BE2C (cell line): ENCODE measurements at regions not wholly inside any gene's neighbourhood (a gene's known extent, or its start where the extent isn't known, plus 50 kb on each side); places are given as distances from the start of the nearest gene placed in this dataset.

Experiments
- DNase-seq: peaks from one replicate; pipeline ENCODE4 v3.0.0-alpha.2; 2020
- H3K27me3 ChIP-seq: fragments of 250-450 bp; sonication (Bioruptor Pico); 2 replicates; pipeline ENCODE4 v1.5.1; 2020; ENCODE audit warnings: mild to moderate bottlenecking
- H3K36me3 ChIP-seq: fragments of 250-450 bp; sonication (Bioruptor Pico); 2 replicates; pipeline ENCODE4 v1.5.1; 2020; ENCODE audit warnings: mild to moderate bottlenecking
- H3K4me1 ChIP-seq: fragments of 250-450 bp; sonication (Bioruptor Pico); 2 replicates; pipeline ENCODE4 v1.5.1; 2020
- H3K4me3 ChIP-seq: 2 replicates; pipeline ENCODE4 v1.5.1; 2011; ENCODE audit warnings: low read depth, low read length
- H3K9me3 ChIP-seq: fragments of 250-450 bp; sonication (Bioruptor Pico); 2 replicates; pipeline ENCODE4 v1.5.1; 2020
- CTCF ChIP-seq: IDR thresholded peaks from 2 replicates; pipeline ENCODE4 v1.5.1; 2012; ENCODE audit warnings: mild to moderate bottlenecking, low read depth, low read length

- Histone ChIP-seq H3K4me1 (peaks cover 26% of the 10 kb centered on the region), H3K4me3 (no peak overlapping the region), H3K36me3 (no peaks in the 10 kb centered on the region), H3K27me3 (no peaks in the 10 kb centered on the region), H3K9me3 (no peaks in the 10 kb centered on the region)
- TF ChIP-seq CTCF: no peak
- DNase-seq: no peak
Observed at GRCh38 chr5:117299224-117299935, 724.8 kb upstream of the SEMA6A start.

GRCh38 chr5:117296872-117297271 lies 722.2 kb upstream of the SEMA6A start:
- no peaks in the 10 kb centered on the region for H3K36me3 ChIP-seq
- H3K4me1 ChIP-seq: peaks cover 26% of the 10 kb centered on the region
- H3K27me3 ChIP-seq: no peaks in the 10 kb centered on the region
- no peak overlapping the region for H3K4me3 ChIP-seq
- DNase-seq: no peak
- H3K9me3 ChIP-seq: no peaks in the 10 kb centered on the region
- no peak for TF ChIP-seq CTCF

- no peak for TF ChIP-seq CTCF
- Histone ChIP-seq H3K4me3 (no peak overlapping the region), H3K27me3 (no peaks in the 10 kb centered on the region), H3K4me1 (peaks cover 21% of the 10 kb centered on the region), H3K9me3 (no peaks in the 10 kb centered on the region), H3K36me3 (no peaks in the 10 kb centered on the region)
- DNase-seq: no peak
Observed at GRCh38 chr5:117295941-117296340, 721.3 kb upstream of the SEMA6A start.

DNA sequence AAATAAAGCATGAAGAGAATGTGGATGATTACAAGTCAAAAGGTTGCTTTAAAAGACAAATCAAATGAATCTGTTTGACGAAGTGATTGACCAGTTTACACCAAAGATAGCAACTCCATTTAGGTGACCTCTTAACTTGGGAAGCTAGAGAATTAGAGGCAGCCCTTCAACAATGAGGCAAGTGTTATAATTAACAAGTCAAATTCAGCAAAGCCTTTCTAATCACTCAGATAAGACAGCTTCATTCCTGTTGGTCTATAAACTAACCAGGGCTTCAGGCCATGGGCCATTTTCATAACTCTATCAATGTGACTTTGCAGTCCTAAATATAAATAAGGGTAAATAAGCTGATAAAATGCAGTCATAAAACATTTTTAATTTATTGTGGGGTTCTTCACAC lies 712.2 kb upstream of the SEMA6A start:
- Histone ChIP-seq H3K27me3 (no peaks in the 10 kb centered on the region), H3K9me3 (no peaks in the 10 kb centered on the region), H3K36me3 (no peaks in the 10 kb centered on the region), H3K4me1 (no peaks in the 10 kb centered on the region), H3K4me3 (no peak overlapping the region)
- TF ChIP-seq CTCF: no peak
- no peak for DNase-seq

DNA sequence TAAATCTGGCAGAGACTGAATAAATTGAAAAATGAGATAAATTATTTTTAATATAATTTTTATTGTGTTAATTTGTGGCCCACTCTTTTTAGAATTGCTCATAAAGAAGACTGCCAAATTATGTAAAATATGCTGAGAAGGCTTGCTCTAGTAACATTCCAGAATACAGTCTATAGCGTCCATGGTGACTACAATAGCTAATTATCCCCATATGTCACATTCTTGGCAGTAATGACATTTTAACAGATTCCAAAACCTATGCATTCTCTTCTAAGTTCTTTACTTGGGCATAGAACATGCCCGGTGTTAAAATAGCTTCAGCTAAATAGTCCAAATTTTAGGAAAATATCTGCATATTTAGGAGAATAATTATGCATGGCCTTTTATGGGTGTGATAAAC lies 697.0 kb upstream of the SEMA6A start:
- no peaks in the 10 kb centered on the region for H3K36me3 ChIP-seq
- H3K4me1 ChIP-seq: peaks cover 4% of the 10 kb centered on the region; the same call in 1 of the 2 replicates
- H3K9me3 ChIP-seq: no peaks in the 10 kb centered on the region
- no peak for TF ChIP-seq CTCF
- no peak for DNase-seq
- no peak overlapping the region for H3K4me3 ChIP-seq
- no peaks in the 10 kb centered on the region for H3K27me3 ChIP-seq

GRCh38 chr5:117266280-117266679 lies 691.7 kb upstream of the SEMA6A start:
- DNase-seq: no peak
- Histone ChIP-seq H3K9me3 (no peaks in the 10 kb centered on the region; the same call in 1 of the 2 replicates), H3K27me3 (no peaks in the 10 kb centered on the region), H3K36me3 (no peaks in the 10 kb centered on the region), H3K4me3 (no peak overlapping the region), H3K4me1 (no peaks in the 10 kb centered on the region)
- TF ChIP-seq CTCF: no peak
